ENCODE measurements at regions not wholly inside any gene's neighbourhood (a gene's known extent, or its start where the extent isn't known, plus 50 kb on each side); places are given as distances from the start of the nearest gene placed in this dataset.

GRCh38 chr4:104382961-104383360 is 111.7 kb downstream of the CXXC4 start:
- Histone ChIP-seq H2BK5ac (ENCODE audit: insufficient read length, low read length) (no peak overlapping the region), H2BK120ac (ENCODE audit: low read depth, low read length, poor library complexity, severe bottlenecking) (no peak overlapping the region), H3K23ac (ENCODE audit: insufficient read length, low read depth, low read length) (no peak overlapping the region), H2AFZ (ENCODE audit: low read length) (no peak overlapping the region), H2AK5ac (ENCODE audit: insufficient read length, low read length) (no peak overlapping the region), H3K27ac (ENCODE audit: insufficient read length, low read depth, low read length) (no peak overlapping the region), H3K79me1 (ENCODE audit: insufficient read depth, low read depth, low read length, poor library complexity, severe bottlenecking) (no peaks in the 10 kb centered on the region), H3K4ac (ENCODE audit: low read depth, low read length) (no peak overlapping the region), H4K91ac (ENCODE audit: insufficient read length, low read depth, low read length) (no peak overlapping the region), H3K9me3 (ENCODE audit: control insufficient read depth, low read depth, low read length) (no peaks in the 10 kb centered on the region), H3K14ac (ENCODE audit: insufficient read depth, low read length) (no peak overlapping the region), H3K79me2 (ENCODE audit: insufficient read depth, low read length) (no peaks in the 10 kb centered on the region), H3K9ac (ENCODE audit: extremely low read depth, insufficient read length, low read length) (no peak overlapping the region), H3K18ac (ENCODE audit: insufficient read length, low read depth, low read length) (no peak overlapping the region), H3K27me3 (ENCODE audit: insufficient read depth, low read length) (no peaks in the 10 kb centered on the region), H4K8ac (replicated peaks; ENCODE audit: insufficient read length, low read depth, low read length) (no peak overlapping the region), H2BK12ac (ENCODE audit: insufficient read length, low read depth, low read length) (no peak overlapping the region), H3K23me2 (ENCODE audit: insufficient read length, low read depth, low read length, poor library complexity, severe bottlenecking) (no peaks in the 10 kb centered on the region), H3K4me2 (ENCODE audit: insufficient read depth, insufficient read length, low read length) (no peak overlapping the region), H3K56ac (ENCODE audit: insufficient read length, low read depth, low read length) (no peak overlapping the region), H3T11ph (ENCODE audit: low read length) (no peak overlapping the region), H4K20me1 (ENCODE audit: control insufficient read depth, insufficient read depth, insufficient read length) (no peaks in the 10 kb centered on the region), H2BK15ac (ENCODE audit: low read depth, low read length) (no peak overlapping the region), H3K4me1 (ENCODE audit: insufficient read depth, low read length) (no peaks in the 10 kb centered on the region), H2BK20ac (ENCODE audit: low read depth, low read length, poor library complexity, severe bottlenecking) (no peak overlapping the region), H4K5ac (ENCODE audit: insufficient read length, low read depth, low read length) (no peak overlapping the region)
- no CpG with 5 or more reads among the region's 5 CpGs for WGBS (ENCODE audit: extremely low coverage, insufficient read length, low lambda C conversion rate)
- DNase-seq: no peak
- H3K9me3 Mint-ChIP-seq: no peaks in the 10 kb centered on the region
- H3K36me3 Mint-ChIP-seq (ENCODE audit: insufficient read depth in 1 of 3, low read depth in 3 of 3): no peaks in the 10 kb centered on the region
- TF ChIP-seq, protein P1, sequence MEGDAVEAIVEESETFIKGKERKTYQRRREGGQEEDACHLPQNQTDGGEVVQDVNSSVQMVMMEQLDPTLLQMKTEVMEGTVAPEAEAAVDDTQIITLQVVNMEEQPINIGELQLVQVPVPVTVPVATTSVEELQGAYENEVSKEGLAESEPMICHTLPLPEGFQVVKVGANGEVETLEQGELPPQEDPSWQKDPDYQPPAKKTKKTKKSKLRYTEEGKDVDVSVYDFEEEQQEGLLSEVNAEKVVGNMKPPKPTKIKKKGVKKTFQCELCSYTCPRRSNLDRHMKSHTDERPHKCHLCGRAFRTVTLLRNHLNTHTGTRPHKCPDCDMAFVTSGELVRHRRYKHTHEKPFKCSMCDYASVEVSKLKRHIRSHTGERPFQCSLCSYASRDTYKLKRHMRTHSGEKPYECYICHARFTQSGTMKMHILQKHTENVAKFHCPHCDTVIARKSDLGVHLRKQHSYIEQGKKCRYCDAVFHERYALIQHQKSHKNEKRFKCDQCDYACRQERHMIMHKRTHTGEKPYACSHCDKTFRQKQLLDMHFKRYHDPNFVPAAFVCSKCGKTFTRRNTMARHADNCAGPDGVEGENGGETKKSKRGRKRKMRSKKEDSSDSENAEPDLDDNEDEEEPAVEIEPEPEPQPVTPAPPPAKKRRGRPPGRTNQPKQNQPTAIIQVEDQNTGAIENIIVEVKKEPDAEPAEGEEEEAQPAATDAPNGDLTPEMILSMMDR (conservative IDR thresholded peaks at IDR 0.05): no peak
- no peak overlapping the region; a peak in 1 of 7 replicates for H3K27ac Mint-ChIP-seq
- H3K4me3 Mint-ChIP-seq: no peak overlapping the region
- H3K27me3 Mint-ChIP-seq (ENCODE audit: low read depth): no peaks in the 10 kb centered on the region
- H3K4me1 Mint-ChIP-seq: peaks cover 0 to 4% of the 10 kb centered on the region in 2 experiments; a peak in 2 of 4 replicates

Measured in H9 (cell line).